HG03045 (cell line): ENCODE measurements at regions not wholly inside any gene's neighbourhood (a gene's known extent, or its start where the extent isn't known, plus 50 kb on each side); places are given as distances from the start of the nearest gene placed in this dataset.

Experiments
- ATAC-seq: cut with Tn5 transposase; IDR thresholded peaks from one replicate; pipeline ENCODE4 v1.9.1; 2021; ENCODE audit warnings: mild to moderate bottlenecking, moderate library complexity; ENCODE audit not compliant: unreplicated experiment

DNA sequence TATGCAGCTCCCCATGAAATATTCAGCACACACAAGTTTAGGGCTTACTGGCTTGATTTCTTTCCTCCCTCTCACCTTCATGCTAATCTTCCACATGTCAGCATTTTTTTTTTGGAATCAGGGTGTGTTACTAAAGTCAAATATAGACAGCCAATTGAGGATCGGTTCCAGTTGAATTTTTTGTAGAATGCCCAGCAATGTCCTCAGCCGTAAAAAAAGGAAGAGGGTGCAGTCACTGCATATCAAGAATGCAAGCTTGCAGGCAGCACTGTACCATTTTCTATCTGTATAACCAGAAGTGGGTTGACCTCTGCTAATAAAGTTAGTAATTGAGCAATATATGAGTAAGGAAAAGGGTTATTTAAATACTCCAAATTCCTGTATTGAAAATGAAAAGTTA is 51.4 kb upstream of the CHMP2B start:
- ATAC-seq: no peak

DNA sequence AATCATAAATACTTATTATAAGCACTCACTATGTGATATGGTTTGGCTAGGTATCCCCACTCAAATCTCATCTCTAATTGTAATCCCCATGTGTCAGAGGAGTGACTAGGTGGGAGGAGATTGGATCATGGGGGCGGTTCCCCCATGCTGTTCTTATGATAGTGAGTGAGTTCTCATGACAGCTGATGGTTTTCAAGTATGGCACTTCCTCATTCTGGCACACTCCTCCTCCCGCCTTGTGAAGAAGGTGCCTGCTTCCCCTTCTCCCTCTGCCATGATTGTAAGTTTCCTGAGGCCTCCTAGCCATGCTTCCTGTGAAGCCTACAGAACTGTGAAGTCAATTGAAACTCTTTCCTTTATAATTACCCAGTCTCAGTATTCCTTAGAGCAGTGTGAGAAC is 53.3 kb upstream of the CHMP2B start:
- ATAC-seq: no peak

DNA sequence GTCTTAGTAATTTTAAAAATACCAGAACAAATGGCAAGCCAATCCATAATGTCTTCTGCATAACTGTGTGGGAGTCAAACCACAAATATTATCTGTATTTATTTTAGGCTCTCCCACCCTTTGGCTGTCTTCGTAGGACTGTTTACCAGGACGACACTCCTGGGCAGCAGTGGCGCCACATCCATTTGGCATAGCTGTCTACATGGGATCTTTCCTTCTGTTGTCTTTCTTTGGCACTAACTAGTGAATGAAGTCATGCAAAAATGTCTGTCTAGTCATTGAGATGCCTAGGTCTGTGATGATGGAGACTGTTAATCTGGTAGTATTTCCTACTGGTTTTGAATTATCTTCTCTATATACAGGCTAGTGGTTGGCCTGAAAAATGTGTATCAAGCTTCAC is 54.0 kb upstream of the CHMP2B start:
- ATAC-seq: no peak

DNA sequence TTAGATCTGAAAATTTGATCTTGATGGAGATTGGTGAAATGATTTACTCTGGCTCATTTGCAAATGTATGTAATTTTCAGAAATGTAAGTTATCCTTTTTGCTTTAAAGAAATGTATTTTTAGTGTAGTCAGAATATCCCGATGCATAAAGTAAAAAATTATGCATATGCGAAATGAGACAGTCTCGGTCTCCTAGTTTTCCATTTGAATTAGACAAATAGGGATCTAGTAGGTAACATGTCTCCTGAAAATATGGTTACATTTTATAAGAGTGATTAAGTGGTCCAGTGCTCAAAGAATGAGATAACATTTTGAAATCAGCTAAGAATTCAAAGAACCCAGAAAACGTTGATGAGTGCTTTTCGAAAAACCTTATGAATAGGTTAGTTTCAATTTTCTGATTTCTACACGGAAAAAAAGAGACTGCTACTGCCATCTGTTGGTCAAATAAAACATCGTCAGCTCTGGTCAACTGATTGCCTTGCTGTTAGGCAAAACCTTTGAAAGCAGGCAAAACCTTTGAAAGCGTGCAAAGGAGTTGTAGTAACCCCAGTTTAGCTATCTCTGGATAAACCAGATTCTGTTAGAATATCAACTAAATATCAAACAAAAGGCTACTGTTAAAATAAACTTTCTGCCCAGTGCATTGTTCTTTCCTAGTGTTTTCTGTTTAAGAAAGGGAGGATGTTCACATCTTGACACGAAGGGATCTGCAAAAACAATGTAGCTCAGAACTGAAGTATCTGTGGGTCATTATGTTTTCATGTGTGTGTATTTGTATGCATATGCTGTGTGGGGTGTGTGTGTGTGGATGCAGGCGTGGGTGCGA is 59.3 kb upstream of the CHMP2B start:
- peak; percentile 78 for ATAC-seq

DNA sequence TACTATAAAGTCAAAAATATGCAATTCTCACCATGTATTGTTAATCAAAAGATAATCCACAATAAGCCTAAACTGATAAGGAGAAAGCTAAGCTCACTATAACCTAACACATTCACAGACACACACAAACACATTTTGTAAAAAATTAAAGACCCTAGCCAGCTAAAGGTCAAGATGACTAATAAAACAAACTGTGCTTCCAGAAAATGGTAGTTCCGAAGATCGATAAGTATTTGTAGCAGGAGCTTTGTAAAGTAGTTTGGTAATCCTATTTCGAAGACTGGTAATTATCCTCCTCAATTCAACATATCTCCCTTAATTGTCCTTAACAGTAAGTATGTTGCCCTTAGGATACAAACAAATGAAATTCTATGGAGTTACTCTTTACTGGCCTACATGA is 62.9 kb upstream of the CHMP2B start:
- ATAC-seq: no peak

DNA sequence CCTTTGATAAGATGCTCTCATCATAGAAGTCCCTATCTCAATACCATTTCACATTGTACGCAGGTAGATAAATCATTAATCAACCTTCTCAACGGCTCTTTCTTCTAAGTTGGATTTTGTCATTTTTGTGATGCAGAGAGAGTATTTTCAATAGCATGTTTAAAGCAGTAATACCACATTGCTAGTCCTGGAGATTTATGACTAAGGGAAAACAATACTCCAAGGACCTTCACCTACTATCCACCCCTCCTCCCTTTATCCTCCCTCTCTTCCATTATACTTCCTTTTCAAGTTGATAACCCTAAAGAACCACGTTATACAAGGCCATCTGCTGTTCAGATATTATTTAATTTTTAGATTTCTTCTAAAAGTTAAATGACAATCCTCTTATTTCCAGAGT is 65.3 kb upstream of the CHMP2B start:
- ATAC-seq: no peak

DNA sequence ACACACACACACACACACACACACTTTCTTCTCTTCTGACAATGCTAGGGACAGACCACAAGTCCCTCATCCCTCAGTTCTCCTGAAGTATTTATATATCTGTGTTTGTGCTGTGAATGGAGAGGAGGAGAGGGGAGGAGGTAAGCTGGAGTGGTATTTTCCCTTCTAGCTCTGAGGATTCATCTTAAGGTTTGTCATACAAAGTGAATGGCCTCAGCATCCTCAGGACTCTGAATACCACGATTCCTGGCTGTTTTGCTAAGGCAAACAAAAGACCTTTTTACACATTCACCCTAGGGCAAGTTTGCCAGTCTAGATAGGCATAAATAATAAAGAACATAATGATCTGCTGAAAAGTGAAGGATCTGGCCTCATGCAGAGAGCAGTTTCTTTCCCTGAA is 65.7 kb upstream of the CHMP2B start:
- ATAC-seq: no peak

DNA sequence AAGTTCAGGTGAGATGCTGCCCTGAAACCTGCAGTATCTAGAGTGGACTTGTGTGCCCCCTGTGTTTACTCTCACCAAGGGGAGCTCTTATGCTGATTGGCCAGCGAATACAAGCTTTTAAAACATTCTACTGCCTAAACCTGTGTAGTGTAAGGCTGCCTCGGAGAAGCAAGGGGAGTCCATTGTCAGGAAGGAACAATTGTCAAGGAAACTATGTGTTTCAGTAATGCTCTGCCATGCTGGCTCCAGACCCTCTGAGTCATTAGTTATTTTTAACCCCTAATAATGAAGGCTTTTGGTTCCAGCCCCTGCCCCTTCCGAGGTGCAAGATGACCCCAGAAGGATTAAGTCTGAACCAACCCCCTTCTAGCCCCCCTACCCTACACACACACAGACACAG is 66.1 kb upstream of the CHMP2B start:
- ATAC-seq: no peak

DNA sequence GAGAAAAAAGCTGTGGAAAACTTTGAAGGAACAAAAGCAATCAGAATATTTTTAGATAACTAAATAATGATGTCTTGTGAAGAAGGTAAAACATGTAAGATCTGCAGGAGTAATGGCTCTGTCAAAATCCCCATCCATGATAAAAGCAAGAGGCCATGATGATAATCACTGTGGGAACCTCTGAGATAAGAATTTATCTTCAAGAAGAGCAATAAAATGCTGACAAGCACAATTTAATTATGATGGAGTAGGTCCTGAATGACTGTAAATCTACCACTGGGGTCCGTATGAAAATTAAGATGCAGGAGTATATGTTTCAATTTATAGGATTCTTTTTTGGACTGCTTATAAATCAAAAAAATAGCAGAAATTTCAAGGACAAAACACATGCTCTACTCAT is 68.3 kb upstream of the CHMP2B start:
- no peak for ATAC-seq

DNA sequence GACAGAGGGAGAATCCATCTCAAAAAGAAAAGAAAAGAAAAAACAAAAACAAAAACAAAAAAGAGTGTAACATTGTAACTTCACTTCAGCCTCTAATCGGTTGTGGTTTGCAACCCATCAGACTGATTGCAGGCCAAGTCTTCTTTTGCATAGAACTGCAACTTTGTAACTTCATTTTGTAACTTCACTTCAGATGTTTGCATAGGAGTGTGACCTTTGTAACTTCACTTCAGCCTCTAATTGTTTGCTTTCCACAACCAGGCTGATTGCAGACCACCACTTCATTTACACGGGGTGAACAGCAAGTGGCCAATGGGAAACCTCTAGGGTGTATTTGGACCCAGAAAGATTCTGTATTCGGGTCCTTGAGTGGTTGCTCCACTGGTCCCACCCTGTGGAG is 79.1 kb upstream of the CHMP2B start:
- ATAC-seq: no peak

DNA sequence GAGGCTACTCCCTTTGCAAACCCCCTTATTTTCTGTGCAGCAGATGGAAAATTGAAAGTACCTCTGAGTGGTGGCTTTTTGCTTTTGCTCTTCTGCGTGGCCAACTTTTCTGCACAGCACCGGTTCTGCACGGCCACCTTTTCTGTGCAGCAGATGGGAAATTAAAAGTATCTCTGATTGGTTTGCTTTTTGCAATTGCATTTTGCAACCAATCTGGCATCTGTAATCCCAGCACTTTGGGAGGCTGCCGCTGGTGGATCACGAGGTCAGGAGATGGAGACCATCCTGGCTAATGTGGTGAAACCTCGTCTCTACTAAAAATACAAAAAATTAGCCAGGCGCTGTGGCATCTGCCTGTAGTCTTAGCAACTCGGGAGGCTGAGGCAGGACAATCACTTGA is 79.5 kb upstream of the CHMP2B start:
- no peak for ATAC-seq

DNA sequence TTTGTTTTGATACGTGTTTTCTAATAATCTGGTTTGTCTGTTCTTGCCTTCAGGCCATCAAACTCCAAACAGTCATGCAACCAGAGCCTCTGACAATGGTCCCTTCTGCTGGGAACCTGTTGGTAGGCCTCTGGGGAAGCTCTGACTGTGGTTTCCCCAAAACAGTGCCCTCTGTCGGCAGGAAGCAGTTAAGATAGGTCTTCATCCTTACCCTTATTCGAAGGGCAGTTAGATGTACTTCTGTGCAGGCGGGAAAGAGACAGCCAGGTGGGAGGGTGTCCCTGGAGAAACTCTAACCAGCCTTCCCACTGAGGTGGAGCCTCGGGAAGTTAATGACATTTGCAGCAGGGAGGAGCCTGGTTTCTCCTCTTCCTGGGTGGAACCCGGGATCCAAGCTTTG is 81.6 kb upstream of the CHMP2B start:
- ATAC-seq: no peak

DNA sequence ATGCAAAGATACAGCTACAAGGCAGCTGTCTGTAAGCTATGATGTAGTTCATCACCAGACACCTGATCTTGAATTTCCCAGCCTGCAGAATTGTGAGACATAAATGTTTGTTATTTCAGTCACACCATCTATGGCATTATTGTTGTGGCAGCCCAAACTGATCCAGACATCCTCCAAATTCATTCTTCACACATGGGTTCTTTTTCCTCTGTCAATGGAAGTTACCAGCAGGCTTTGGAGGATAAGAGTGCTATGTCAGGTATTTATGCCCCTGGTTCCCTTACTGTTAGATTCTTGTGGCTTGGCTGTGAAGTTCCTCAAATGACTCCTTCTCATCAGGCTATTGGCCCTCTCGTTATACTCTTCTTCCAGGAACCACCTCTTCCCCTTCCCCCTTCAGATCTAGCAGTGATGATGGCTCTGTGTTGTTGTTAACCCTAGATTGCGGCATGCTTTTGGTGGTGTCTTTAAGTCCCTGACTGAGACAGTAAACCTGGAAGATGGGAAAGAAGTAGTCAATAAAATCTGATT is 91.0 kb upstream of the CHMP2B start:
- ATAC-seq: no peak

DNA sequence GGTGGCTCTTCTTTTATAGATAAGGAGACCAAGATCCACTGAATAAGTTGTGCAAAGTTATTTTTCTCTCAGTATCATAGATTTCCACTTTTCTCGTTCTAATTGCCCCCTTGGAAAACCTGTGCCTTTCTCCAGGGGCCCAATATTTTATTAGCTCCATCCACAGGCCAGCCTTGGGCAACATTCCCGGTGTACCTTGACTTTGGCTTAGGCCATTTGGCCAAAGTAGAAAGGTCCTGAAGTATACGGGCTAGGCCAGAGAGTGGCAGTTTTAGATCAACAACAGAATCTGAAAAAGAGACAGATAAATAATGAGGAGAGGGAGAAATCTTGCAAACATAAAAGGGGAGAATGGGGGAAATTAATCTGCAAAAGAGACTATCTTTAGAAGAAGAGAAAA is 91.7 kb upstream of the CHMP2B start:
- ATAC-seq: no peak

DNA sequence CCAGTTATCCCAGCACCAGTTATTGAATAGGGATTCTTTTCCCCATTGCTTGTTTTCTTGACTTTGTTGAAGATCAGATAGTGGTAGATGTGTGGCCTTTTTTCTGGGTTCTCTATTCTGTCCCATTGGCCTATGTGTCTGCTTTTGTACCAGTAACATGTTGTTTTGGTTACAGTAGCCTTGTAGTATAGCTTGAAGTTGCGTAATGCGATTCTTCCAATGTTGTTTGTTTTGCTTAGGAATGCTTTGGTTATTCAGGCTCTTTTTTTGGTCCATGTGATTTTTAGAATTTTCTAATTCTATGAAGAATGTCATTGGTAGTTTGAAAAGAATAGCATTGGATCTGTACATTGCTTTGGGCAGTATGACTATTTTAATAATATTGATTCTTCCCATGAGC is 94.3 kb upstream of the CHMP2B start:
- ATAC-seq: no peak

DNA sequence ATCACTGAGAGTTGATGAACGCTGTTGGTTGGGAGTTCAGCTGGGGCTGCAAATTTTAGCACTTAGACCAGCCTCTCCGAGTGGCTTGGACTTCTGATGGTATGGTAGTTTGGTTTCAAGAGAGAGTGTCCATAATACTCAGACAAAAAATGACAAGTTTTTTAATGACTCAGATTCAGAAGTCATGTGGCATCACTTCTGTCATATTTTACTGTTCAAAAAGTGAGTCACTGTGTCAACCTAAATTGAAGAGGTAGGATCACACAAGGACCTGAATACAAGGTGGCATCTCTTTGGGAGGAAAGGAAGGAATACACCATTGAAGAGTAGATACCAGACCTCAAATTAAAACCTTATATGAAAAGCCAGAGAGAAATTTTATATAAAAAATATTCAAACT is 99.1 kb upstream of the CHMP2B start:
- no peak for ATAC-seq

DNA sequence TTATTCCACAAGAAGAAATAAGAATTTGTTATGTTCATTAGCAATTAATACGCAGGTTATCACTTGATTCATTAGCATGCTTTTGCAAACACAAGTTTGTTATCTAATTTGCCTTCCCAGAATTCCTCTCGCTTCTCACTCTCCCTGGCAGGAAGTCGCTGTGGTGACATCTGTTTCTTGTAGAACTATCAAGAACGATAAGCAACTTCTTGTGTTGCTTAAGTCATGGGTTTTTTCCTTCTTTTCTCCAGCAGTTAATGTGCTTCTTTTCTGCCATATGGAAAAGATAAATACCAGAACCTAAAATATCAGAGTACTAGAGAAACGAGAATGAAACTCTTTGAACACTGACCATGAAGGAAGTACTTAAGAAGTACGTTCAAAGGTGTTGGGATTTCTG is 99.8 kb upstream of the CHMP2B start:
- ATAC-seq: no peak

DNA sequence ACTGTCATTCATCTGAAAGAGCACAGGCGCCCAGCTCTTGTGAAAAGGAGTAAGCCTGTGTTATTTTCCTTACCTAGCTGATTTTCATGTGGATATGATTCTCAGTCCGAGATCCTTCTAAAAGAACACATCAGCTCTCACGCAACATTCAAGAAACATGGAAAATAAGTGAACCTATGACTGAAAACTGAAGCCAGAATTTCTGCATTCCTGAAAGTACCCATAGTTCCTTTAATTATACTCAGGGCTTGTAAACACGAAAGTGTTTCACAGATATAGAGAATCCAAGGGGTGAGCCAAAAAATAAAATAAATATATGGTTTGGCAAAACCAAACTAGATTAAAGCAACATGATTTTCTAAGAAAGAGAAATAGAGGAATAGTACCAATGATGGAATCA is 100.8 kb upstream of the CHMP2B start:
- ATAC-seq: no peak

DNA sequence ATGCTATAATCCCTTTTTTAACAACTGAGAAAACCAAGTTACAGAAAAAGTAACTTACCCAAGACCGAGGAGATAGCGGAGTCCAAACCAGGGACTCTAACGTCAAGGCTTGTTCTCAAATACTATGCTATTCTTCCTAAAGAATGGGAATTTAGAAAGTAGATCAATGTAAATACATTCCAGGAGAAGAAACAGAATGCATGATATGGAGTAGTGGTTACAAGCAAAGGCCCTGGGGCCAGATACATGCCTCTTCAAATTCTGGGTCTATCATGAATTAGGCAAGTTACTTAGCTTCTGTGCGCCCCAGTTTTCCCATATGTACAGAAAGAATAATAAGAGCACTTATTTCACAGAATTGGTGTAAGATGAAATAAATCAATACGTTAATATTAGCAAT is 102.0 kb upstream of the CHMP2B start:
- ATAC-seq: no peak

DNA sequence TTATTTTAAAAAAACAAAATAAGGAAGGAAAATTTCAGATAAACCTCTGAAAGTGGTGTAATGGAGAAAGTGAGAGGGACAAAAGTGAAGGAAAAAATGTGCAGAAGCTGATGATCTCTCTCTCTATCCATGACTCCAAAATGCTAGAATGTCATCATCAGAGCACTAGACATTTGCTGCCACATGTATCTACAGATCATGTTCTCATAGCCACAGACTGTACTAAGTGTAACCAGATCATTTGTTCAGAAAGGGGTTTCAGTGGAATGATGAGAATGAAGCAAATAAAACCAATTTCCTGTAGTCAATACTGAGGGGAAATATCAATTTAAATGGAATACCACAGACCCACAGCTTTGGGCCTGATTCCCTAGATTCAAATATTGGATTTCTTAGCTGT is 104.3 kb upstream of the CHMP2B start:
- no peak for ATAC-seq

DNA sequence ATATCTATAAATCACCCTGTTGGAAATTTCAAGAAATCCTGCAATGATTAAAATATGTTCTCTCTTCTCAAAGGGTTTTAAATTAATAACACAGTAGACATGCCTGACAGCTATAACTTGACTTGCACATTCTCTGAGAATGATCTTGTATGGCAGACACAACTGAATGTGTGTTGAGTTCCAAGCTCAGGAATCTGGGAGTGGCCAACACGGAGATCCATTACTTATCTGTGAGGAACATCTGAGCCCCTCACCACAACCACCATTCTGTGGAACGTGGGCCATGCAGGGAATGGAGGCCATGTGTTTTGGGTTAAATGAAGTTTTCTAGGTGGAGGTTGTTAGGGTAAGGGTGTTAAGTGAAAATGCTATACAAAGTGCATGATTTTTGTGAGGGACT is 105.3 kb upstream of the CHMP2B start:
- ATAC-seq: no peak

DNA sequence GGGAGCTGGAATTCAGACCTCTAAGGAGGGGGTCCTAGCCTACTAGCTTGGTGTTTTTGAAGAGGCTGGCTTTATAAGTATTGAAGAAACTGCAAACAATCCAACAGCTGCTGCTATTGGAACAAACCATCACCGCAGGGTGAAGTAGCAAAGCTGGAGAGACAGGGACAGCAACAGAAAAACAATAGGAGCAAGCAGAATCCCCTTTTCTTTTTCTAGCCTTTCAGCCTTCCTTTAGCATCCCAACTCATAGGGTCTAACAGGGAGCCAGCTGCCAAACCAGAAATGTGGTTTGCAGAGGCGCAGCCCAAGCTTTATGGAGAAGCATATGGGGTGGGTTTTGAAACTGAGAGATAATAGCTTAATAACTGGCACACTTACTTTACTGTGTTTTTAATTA is 106.2 kb upstream of the CHMP2B start:
- ATAC-seq: no peak

DNA sequence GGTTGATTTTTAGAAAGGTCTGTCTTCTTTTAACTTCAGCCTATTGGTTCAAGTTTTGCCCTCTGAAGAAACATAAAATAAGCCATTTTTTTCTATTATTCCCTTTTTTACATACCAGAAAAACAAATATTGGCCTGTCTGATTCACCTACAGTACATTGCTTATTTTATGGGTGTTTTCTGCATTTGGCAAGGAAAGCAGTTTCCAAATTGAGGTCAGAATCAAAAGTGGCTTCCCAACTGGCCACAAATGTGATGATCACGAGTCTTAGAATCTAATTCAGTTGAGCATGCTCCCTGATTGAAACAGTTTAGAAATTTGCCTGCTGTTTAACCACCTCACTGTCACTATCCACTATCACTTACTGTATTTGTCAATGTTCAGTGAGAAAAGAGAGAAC is 106.9 kb upstream of the CHMP2B start:
- no peak for ATAC-seq
